H1 (cell line): ENCODE measurements at regions not wholly inside any gene's neighbourhood (a gene's known extent, or its start where the extent isn't known, plus 50 kb on each side); places are given as distances from the start of the nearest gene placed in this dataset.

Source experiments
- EGR1 ChIP-seq: IDR thresholded peaks from 2 replicates; pipeline ENCODE4 v1.6.1; 2011; ENCODE audit warnings: low read depth, low read length, borderline replicate concordance
- MAX ChIP-seq: IDR thresholded peaks from 2 replicates; pipeline ENCODE4 v1.6.1; 2012; ENCODE audit warnings: inconsistent platforms
- TBP ChIP-seq: IDR thresholded peaks from 2 replicates; pipeline ENCODE4 v1.6.1; 2011; ENCODE audit warnings: low read depth, low read length, improper control_type of control experiment
- TF ChIP-seq, protein P1 (sequence below): fragments of 300-600 bp; sonication (generic); IDR thresholded peaks from 2 replicates; pipeline ENCODE4 v1.7.1; 2012; ENCODE audit warnings: low read length, moderate library complexity, mild to moderate bottlenecking, inconsistent platforms; ENCODE audit not compliant: insufficient replicate concordance

- TF ChIP-seq, protein P1, sequence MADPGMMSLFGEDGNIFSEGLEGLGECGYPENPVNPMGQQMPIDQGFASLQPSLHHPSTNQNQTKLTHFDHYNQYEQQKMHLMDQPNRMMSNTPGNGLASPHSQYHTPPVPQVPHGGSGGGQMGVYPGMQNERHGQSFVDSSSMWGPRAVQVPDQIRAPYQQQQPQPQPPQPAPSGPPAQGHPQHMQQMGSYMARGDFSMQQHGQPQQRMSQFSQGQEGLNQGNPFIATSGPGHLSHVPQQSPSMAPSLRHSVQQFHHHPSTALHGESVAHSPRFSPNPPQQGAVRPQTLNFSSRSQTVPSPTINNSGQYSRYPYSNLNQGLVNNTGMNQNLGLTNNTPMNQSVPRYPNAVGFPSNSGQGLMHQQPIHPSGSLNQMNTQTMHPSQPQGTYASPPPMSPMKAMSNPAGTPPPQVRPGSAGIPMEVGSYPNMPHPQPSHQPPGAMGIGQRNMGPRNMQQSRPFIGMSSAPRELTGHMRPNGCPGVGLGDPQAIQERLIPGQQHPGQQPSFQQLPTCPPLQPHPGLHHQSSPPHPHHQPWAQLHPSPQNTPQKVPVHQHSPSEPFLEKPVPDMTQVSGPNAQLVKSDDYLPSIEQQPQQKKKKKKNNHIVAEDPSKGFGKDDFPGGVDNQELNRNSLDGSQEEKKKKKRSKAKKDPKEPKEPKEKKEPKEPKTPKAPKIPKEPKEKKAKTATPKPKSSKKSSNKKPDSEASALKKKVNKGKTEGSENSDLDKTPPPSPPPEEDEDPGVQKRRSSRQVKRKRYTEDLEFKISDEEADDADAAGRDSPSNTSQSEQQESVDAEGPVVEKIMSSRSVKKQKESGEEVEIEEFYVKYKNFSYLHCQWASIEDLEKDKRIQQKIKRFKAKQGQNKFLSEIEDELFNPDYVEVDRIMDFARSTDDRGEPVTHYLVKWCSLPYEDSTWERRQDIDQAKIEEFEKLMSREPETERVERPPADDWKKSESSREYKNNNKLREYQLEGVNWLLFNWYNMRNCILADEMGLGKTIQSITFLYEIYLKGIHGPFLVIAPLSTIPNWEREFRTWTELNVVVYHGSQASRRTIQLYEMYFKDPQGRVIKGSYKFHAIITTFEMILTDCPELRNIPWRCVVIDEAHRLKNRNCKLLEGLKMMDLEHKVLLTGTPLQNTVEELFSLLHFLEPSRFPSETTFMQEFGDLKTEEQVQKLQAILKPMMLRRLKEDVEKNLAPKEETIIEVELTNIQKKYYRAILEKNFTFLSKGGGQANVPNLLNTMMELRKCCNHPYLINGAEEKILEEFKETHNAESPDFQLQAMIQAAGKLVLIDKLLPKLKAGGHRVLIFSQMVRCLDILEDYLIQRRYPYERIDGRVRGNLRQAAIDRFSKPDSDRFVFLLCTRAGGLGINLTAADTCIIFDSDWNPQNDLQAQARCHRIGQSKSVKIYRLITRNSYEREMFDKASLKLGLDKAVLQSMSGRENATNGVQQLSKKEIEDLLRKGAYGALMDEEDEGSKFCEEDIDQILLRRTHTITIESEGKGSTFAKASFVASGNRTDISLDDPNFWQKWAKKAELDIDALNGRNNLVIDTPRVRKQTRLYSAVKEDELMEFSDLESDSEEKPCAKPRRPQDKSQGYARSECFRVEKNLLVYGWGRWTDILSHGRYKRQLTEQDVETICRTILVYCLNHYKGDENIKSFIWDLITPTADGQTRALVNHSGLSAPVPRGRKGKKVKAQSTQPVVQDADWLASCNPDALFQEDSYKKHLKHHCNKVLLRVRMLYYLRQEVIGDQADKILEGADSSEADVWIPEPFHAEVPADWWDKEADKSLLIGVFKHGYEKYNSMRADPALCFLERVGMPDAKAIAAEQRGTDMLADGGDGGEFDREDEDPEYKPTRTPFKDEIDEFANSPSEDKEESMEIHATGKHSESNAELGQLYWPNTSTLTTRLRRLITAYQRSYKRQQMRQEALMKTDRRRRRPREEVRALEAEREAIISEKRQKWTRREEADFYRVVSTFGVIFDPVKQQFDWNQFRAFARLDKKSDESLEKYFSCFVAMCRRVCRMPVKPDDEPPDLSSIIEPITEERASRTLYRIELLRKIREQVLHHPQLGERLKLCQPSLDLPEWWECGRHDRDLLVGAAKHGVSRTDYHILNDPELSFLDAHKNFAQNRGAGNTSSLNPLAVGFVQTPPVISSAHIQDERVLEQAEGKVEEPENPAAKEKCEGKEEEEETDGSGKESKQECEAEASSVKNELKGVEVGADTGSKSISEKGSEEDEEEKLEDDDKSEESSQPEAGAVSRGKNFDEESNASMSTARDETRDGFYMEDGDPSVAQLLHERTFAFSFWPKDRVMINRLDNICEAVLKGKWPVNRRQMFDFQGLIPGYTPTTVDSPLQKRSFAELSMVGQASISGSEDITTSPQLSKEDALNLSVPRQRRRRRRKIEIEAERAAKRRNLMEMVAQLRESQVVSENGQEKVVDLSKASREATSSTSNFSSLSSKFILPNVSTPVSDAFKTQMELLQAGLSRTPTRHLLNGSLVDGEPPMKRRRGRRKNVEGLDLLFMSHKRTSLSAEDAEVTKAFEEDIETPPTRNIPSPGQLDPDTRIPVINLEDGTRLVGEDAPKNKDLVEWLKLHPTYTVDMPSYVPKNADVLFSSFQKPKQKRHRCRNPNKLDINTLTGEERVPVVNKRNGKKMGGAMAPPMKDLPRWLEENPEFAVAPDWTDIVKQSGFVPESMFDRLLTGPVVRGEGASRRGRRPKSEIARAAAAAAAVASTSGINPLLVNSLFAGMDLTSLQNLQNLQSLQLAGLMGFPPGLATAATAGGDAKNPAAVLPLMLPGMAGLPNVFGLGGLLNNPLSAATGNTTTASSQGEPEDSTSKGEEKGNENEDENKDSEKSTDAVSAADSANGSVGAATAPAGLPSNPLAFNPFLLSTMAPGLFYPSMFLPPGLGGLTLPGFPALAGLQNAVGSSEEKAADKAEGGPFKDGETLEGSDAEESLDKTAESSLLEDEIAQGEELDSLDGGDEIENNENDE = no peak
- TF ChIP-seq MAX (no peak), TBP (no peak), EGR1 (no peak)
- TF ChIP-seq, all 59 proteins: peak for 0
Observed at GRCh38 chr1:121444096-121444495, 259.3 kb downstream of the SRGAP2C start (continued).
